OCI-LY1 (cell line): ENCODE measurements at regions not wholly inside any gene's neighbourhood (a gene's known extent, or its start where the extent isn't known, plus 50 kb on each side); places are given as distances from the start of the nearest gene placed in this dataset.

ENCODE experiments used
- H2AFZ ChIP-seq: fragments of 200-600 bp; sonication (generic), shearing (Covaris generic); 2 replicates; pipeline ENCODE4 v1.6.0; 2014; ENCODE audit warnings: antibody characterized with exemption, mild to moderate bottlenecking, low read length
- H3F3A ChIP-seq: fragments of 200-600 bp; sonication (generic), shearing (Covaris generic); 2 replicates; pipeline ENCODE4 v1.6.0; 2014; ENCODE audit warnings: mild to moderate bottlenecking, antibody characterized with exemption, low read length, moderate library complexity; ENCODE audit not compliant: insufficient read depth
- H3K27ac ChIP-seq: fragments of 200-600 bp; sonication (generic); 2 replicates; pipeline ENCODE4 v1.5.1; 2014; ENCODE audit warnings: low read length, mixed run types, mild to moderate bottlenecking, low read depth; ENCODE audit not compliant: poor library complexity, severe bottlenecking
- H3K27me3 ChIP-seq: fragments of 200-600 bp; sonication (generic); 2 replicates; pipeline ENCODE4 v1.6.0; 2014; ENCODE audit warnings: antibody characterized with exemption, mild to moderate bottlenecking, low read length, moderate library complexity; ENCODE audit not compliant: insufficient read depth
- H3K36me3 ChIP-seq: fragments of 200-600 bp; sonication (generic); 2 replicates; pipeline ENCODE4 v1.6.1; 2014; ENCODE audit warnings: mild to moderate bottlenecking, antibody characterized with exemption, low read length, moderate library complexity, mixed read lengths; ENCODE audit not compliant: insufficient read depth
- H3K4me1 ChIP-seq: fragments of 200-600 bp; sonication (generic); 2 replicates; pipeline ENCODE4 v1.5.1; 2014; ENCODE audit warnings: mild to moderate bottlenecking, low read length, moderate library complexity; ENCODE audit not compliant: insufficient read depth, severe bottlenecking
- H3K4me2 ChIP-seq: fragments of 200-600 bp; sonication (generic), shearing (Covaris generic); 2 replicates; pipeline ENCODE4 v1.6.1; 2014; ENCODE audit warnings: low read length
- H3K4me3 ChIP-seq: fragments of 200-600 bp; sonication (generic); 2 replicates; pipeline ENCODE4 v1.5.1; 2014; ENCODE audit warnings: low read length, low read depth, mild to moderate bottlenecking, mixed read lengths; ENCODE audit not compliant: poor library complexity, severe bottlenecking
- H3K79me2 ChIP-seq: fragments of 200-600 bp; shearing (Covaris generic); 2 replicates; pipeline ENCODE4 v1.6.1; 2016; ENCODE audit warnings: mixed run types, low read length, mixed read lengths; ENCODE audit not compliant: insufficient read depth
- H3K9ac ChIP-seq: fragments of 200-600 bp; sonication (generic), shearing (Covaris generic); 2 replicates; pipeline ENCODE4 v1.6.1; 2014; ENCODE audit warnings: mild to moderate bottlenecking, low read length, mixed read lengths
- H3K9me2 ChIP-seq: fragments of 200-600 bp; sonication (generic), shearing (Covaris generic); 2 replicates; pipeline ENCODE4 v1.6.1; 2014; ENCODE audit warnings: low read depth, mild to moderate bottlenecking, low read length, mixed read lengths
- H3K9me3 ChIP-seq: fragments of 200-600 bp; shearing (Covaris generic); 2 replicates; pipeline ENCODE4 v1.6.1; 2014; ENCODE audit warnings: low read length, mixed read lengths
- H4K20me1 ChIP-seq: fragments of 200-600 bp; sonication (generic), shearing (Covaris generic); 2 replicates; pipeline ENCODE4 v1.6.0; 2016; ENCODE audit warnings: mild to moderate bottlenecking, low read length; ENCODE audit not compliant: insufficient read depth
- CTCF ChIP-seq: fragments of 200-600 bp; sonication (generic), shearing (Covaris generic); IDR thresholded peaks from 2 replicates; pipeline ENCODE4 v1.5.1; 2017; ENCODE audit warnings: mild to moderate bottlenecking, antibody characterized with exemption, low read length, moderate library complexity, mixed read lengths
- EZH2 ChIP-seq: fragments of 200-600 bp; sonication (generic), shearing (Covaris generic); IDR thresholded peaks from 2 replicates; pipeline ENCODE4 v1.8.0; 2017; ENCODE audit warnings: borderline replicate concordance, mixed run types, mild to moderate bottlenecking, antibody characterized with exemption, low read length, moderate library complexity, mixed read lengths

- no peak overlapping the region for H3K4me2 ChIP-seq
- no peaks in the 10 kb centered on the region for H3K9me2 ChIP-seq
Observed at GRCh38 chr13:29903996-29904395, 53.6 kb upstream of the UBL3 start.

GRCh38 chr13:29903543-29903942, 53.1 kb upstream of the UBL3 start:
- H3K79me2 ChIP-seq, result no peaks in the 10 kb centered on the region
- H2AFZ ChIP-seq, result no peak overlapping the region
- no peak overlapping the region for H3K4me2 ChIP-seq
- H3K27me3 ChIP-seq, result no peaks in the 10 kb centered on the region
- no peak overlapping the region for H3K27ac ChIP-seq
- H3F3A ChIP-seq, result no peaks in the 10 kb centered on the region
- TF ChIP-seq CTCF (no peak), EZH2 (no peak)
- no peaks in the 10 kb centered on the region for H4K20me1 ChIP-seq
- H3K9me2 ChIP-seq, result no peaks in the 10 kb centered on the region
- no peaks in the 10 kb centered on the region for H3K9me3 ChIP-seq
- H3K9ac ChIP-seq, result no peak overlapping the region
- no peaks in the 10 kb centered on the region for H3K36me3 ChIP-seq
- no peaks in the 10 kb centered on the region for H3K4me1 ChIP-seq
- H3K4me3 ChIP-seq, result no peak overlapping the region

More at GRCh38 chr13:29903996-29904395, 53.6 kb upstream of the UBL3 start:
- Histone ChIP-seq H3K4me3 (no peak overlapping the region), H3K9ac (no peak overlapping the region), H3K9me3 (no peaks in the 10 kb centered on the region), H3K79me2 (no peaks in the 10 kb centered on the region), H3K27me3 (no peaks in the 10 kb centered on the region), H3K27ac (no peak overlapping the region), H4K20me1 (no peaks in the 10 kb centered on the region), H3K36me3 (no peaks in the 10 kb centered on the region), H2AFZ (no peak overlapping the region), H3K4me1 (no peaks in the 10 kb centered on the region), H3F3A (no peaks in the 10 kb centered on the region)
- TF ChIP-seq CTCF (no peak), EZH2 (no peak)

GRCh38 chr13:29902632-29903305, 52.4 kb upstream of the UBL3 start:
- H3K4me3 ChIP-seq, result no peak overlapping the region
- TF ChIP-seq EZH2 (no peak), CTCF (no peak)
- H3K9ac ChIP-seq, result no peak overlapping the region

More at GRCh38 chr13:29902632-29903305, 52.4 kb upstream of the UBL3 start:
- Histone ChIP-seq H4K20me1 (no peaks in the 10 kb centered on the region), H2AFZ (no peak overlapping the region), H3K36me3 (no peaks in the 10 kb centered on the region), H3K9me3 (no peaks in the 10 kb centered on the region), H3K27ac (no peak overlapping the region), H3K79me2 (no peaks in the 10 kb centered on the region), H3K9me2 (no peaks in the 10 kb centered on the region), H3F3A (no peaks in the 10 kb centered on the region), H3K27me3 (no peaks in the 10 kb centered on the region), H3K4me2 (no peak overlapping the region), H3K4me1 (no peaks in the 10 kb centered on the region)
